CD4-positive, alpha-beta T cell (primary cell): ENCODE measurements at regions not wholly inside any gene's neighbourhood (a gene's known extent, or its start where the extent isn't known, plus 50 kb on each side); places are given as distances from the start of the nearest gene placed in this dataset.
"Not testable (repeated sequence)": the region's sequence is repeated elsewhere in the genome, so short reads cannot be mapped to it uniquely, and the experiment has no call there.

ENCODE experiments used
- ATAC-seq: fragments of 200-7000 bp; cut with Tn5 transposase; one replicate; pipeline ENCODE4 v1.10.0; 2022; ENCODE audit warnings: mild to moderate bottlenecking; ENCODE audit not compliant: poor library complexity
- CTCF ChIA-PET: fragments of 350-600 bp; sonication (Branson Sonifier 250); formaldehyde crosslinking; loops from one replicate; lab custom pipeline; 2021; ENCODE audit warnings: antibody characterized with exemption, inconsistent platforms; lab: Charles Lee
- POLR2A ChIA-PET: fragments of 350-600 bp; sonication (Branson Sonifier 250); formaldehyde crosslinking; loops from one replicate; lab custom pipeline; 2021; ENCODE audit warnings: antibody characterized with exemption, inconsistent platforms; lab: Charles Lee
- DNase-seq, 14 experiments: peaks; one replicate each; pipeline ENCODE4 v3.0.0-alpha.2; 2013 to 2020; ENCODE audit warnings: mixed read lengths in 2 of 14
- H3K27ac ChIP-seq, 2 donors: one replicate each; pipeline versions ENCODE4 v1.5.1 to v1.7.0; 2013; ENCODE audit warnings: low read length in 2 of 2, low read depth in 1 of 2, mild to moderate bottlenecking in 1 of 2
- H3K27me3 ChIP-seq, 2 experiments: 1 replicate in 1 of 2; 2 replicates in 1 of 2; pipeline versions ENCODE4 v1.6.1 to v1.7.0; 2013; ENCODE audit warnings: low read length in 2 of 2, control low read depth in 1 of 2, mild to moderate bottlenecking in 1 of 2, moderate library complexity in 1 of 2; ENCODE audit not compliant: insufficient read depth in 2 of 2, control insufficient read depth in 1 of 2
- H3K36me3 ChIP-seq: one replicate; pipeline ENCODE4 v1.6.1; 2013; ENCODE audit warnings: low read length, control low read depth; ENCODE audit not compliant: insufficient read depth
- H3K4me1 ChIP-seq: one replicate; pipeline ENCODE4 v1.6.1; 2013; ENCODE audit warnings: low read length, control low read depth; ENCODE audit not compliant: insufficient read depth
- H3K4me3 ChIP-seq: one replicate; pipeline ENCODE4 v1.5.1; 2013; ENCODE audit warnings: mild to moderate bottlenecking, low read length, moderate library complexity
- H3K9me3 ChIP-seq, 2 experiments: 1 replicate in 1 of 2; 2 replicates in 1 of 2; pipeline versions ENCODE4 v1.6.1 to v1.7.0; 2013; ENCODE audit warnings: low read length in 2 of 2, mild to moderate bottlenecking in 2 of 2, control low read depth in 1 of 2, moderate library complexity in 1 of 2; ENCODE audit not compliant: control insufficient read depth in 1 of 2, insufficient read depth in 1 of 2
- H3K27ac Mint-ChIP-seq: one replicate; pipeline ENCODE4 v1.8.0; 2020; ENCODE audit warnings: mixed read lengths
- H3K27me3 Mint-ChIP-seq: one replicate; pipeline ENCODE4 v1.8.0; 2021; ENCODE audit warnings: mixed read lengths
- H3K36me3 Mint-ChIP-seq: one replicate; pipeline ENCODE4 v1.8.0; 2021; ENCODE audit warnings: low read depth, mixed read lengths
- H3K4me1 Mint-ChIP-seq: one replicate; pipeline ENCODE4 v1.8.0; 2021; ENCODE audit warnings: low read depth, mixed read lengths
- H3K4me3 Mint-ChIP-seq: one replicate; pipeline ENCODE4 v1.8.0; 2020; ENCODE audit warnings: mild to moderate bottlenecking, mixed read lengths
- H3K9me3 Mint-ChIP-seq: one replicate; pipeline ENCODE4 v1.8.0; 2020; ENCODE audit warnings: mixed read lengths
- CTCF ChIP-seq: fragments of 200-600 bp; IDR thresholded peaks from one replicate; pipeline ENCODE4 v1.8.0; 2022; ENCODE audit warnings: antibody characterized with exemption, mild to moderate bottlenecking
- intact Hi-C, 2 experiments: fragments of 100-400 bp; cut with DNase I in 1 of 2; cut with micrococcal nuclease in 1 of 2; formaldehyde crosslinking; loops; one replicate each; pipeline versions ENCODE4 v1.15.1 to v1.9.0; 2023 to 2025; cut with DNase I, micrococcal nuclease

GRCh38 chr4:170794525-170794924 is 704.8 kb upstream of the AADAT start:
- TF ChIP-seq CTCF = no peak
- Histone ChIP-seq H3K27ac (no peak overlapping the region), H3K36me3 (no peaks in the 10 kb centered on the region), H3K4me1 (no peaks in the 10 kb centered on the region), H3K27me3 (no peaks in the 10 kb centered on the region), H3K9me3 (peaks cover 0 to 3% of the 10 kb centered on the region in 2 experiments), H3K4me3 (no peak overlapping the region)
- ChIA-PET CTCF (no interaction called here), POLR2A (no interaction called here)
- H3K9me3 Mint-ChIP-seq = peaks cover 3% of the 10 kb centered on the region
- no peak overlapping the region for H3K27ac Mint-ChIP-seq
- H3K4me3 Mint-ChIP-seq = no peak overlapping the region
- H3K36me3 Mint-ChIP-seq = no peaks in the 10 kb centered on the region
- ATAC-seq = no peak
- H3K4me1 Mint-ChIP-seq = no peaks in the 10 kb centered on the region
- H3K27me3 Mint-ChIP-seq = no peaks in the 10 kb centered on the region
- intact Hi-C loops = no loop called here
- DNase-seq = no peak

DNA sequence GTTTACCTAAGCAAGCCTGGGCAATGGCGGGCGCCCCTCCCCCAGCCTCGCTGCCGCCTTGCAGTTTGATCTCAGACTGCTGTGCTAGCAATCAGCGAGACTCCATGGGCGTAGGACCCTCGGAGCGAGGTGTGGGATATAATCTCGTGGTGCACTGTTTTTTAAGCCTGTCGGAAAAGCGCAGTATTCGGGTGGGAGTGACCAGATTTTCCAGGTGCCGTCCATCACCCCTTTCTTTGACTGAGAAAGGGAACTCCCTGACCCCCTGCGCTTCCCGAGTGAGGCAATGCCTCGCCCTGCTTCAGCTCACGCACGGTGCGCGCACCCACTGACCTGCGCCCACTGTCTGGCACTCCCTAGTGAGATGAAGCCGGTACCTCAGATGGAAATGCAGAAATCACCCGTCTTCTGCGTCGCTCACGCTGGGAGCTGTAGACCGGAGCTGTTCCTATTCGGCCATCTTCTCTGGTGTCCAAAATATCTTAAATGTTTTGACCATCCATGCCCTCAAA is 698.8 kb upstream of the AADAT start:
- H3K27me3 Mint-ChIP-seq, H3K4me3 Mint-ChIP-seq, H3K27ac ChIP-seq, H3K4me1 Mint-ChIP-seq, intact Hi-C loops, H3K36me3 ChIP-seq, H3K9me3 ChIP-seq, H3K27ac Mint-ChIP-seq, H3K36me3 Mint-ChIP-seq, H3K27me3 ChIP-seq, H3K9me3 Mint-ChIP-seq, DNase-seq, POLR2A ChIA-PET, CTCF ChIA-PET, ATAC-seq, H3K4me3 ChIP-seq, H3K4me1 ChIP-seq: not testable (repeated sequence)

DNA sequence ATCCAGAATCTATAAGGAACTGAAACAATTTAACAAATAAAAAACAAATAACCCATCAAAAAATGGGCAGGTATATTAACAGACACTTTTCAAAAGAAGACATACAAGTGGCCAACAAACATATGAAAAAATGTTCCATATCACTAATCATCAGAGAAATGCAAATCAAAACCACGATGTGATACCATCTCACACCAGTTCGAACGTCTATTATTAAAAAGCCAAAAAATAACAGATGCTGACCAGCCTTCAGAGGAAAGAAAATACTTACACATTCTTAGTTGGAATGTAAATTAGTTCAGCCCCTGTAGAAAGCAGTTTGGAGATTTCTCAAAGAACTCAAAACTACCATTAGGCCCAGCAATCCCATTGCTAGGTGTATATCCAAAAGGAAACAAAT is 687.9 kb upstream of the AADAT start:
- H3K4me1 Mint-ChIP-seq = no peaks in the 10 kb centered on the region
- no peaks in the 10 kb centered on the region for H3K27me3 Mint-ChIP-seq
- Histone ChIP-seq H3K4me1 (no peaks in the 10 kb centered on the region), H3K27me3 (no peaks in the 10 kb centered on the region), H3K36me3 (no peaks in the 10 kb centered on the region), H3K27ac (no peak overlapping the region), H3K4me3 (no peak overlapping the region), H3K9me3 (peaks cover 7 to 23% of the 10 kb centered on the region in 2 experiments)
- ChIA-PET CTCF (no interaction called here), POLR2A (no interaction called here)
- TF ChIP-seq CTCF = no peak
- H3K27ac Mint-ChIP-seq = no peak overlapping the region
- no peak for ATAC-seq
- intact Hi-C loops = no loop called here
- peaks cover 18% of the 10 kb centered on the region for H3K9me3 Mint-ChIP-seq
- no peaks in the 10 kb centered on the region for H3K36me3 Mint-ChIP-seq
- H3K4me3 Mint-ChIP-seq = no peak overlapping the region
- no peak for DNase-seq

DNA sequence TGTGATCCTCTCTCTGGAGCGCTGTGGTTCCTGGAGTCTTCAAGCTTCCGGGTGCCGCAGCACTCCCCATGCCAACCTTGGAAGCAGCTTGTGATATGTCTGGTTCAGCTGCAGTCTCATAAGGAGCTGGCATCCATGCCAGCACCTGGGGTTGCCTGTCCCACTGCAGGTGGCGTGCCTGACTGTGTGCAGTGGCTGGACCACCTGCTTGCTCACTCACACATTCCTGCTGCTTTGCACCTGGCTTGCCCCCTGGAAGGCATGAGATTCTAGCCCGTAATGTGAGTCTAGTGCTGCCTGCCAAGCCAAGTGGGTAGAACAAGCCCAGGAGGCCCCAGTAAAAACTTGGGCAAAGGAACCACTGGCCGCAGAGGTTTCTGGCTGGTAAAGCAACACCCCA is 687.2 kb upstream of the AADAT start:
- Histone ChIP-seq H3K36me3 (no peaks in the 10 kb centered on the region), H3K9me3 (peaks cover 7 to 23% of the 10 kb centered on the region in 2 experiments), H3K27me3 (no peaks in the 10 kb centered on the region), H3K4me3 (no peak overlapping the region), H3K4me1 (no peaks in the 10 kb centered on the region), H3K27ac (no peak overlapping the region)
- ChIA-PET CTCF (no interaction called here), POLR2A (no interaction called here)
- Mint-ChIP-seq H3K36me3 (no peaks in the 10 kb centered on the region), H3K27me3 (no peaks in the 10 kb centered on the region), H3K9me3 (peaks cover 18% of the 10 kb centered on the region), H3K27ac (no peak overlapping the region), H3K4me3 (no peak overlapping the region), H3K4me1 (no peaks in the 10 kb centered on the region)
- DNase-seq (no peak), ATAC-seq (no peak)
- TF ChIP-seq CTCF = no peak
- intact Hi-C loops = no loop called here
